GM12891 (cell line): ENCODE measurements at regions not wholly inside any gene's neighbourhood (a gene's known extent, or its start where the extent isn't known, plus 50 kb on each side); places are given as distances from the start of the nearest gene placed in this dataset.

ENCODE experiments used
- POLR2A ChIP-seq: IDR thresholded peaks from 2 replicates; pipeline ENCODE4 v1.6.1; 2011; ENCODE audit warnings: low read depth, low read length, control low read depth
- POLR2AphosphoS5 ChIP-seq: IDR thresholded peaks from 2 replicates; pipeline ENCODE4 v1.6.1; 2011; ENCODE audit warnings: low read depth, low read length, control low read depth
- SPI1 ChIP-seq: IDR thresholded peaks from 2 replicates; pipeline ENCODE4 v1.6.1; 2011; ENCODE audit warnings: low read depth, low read length, control low read depth

DNA sequence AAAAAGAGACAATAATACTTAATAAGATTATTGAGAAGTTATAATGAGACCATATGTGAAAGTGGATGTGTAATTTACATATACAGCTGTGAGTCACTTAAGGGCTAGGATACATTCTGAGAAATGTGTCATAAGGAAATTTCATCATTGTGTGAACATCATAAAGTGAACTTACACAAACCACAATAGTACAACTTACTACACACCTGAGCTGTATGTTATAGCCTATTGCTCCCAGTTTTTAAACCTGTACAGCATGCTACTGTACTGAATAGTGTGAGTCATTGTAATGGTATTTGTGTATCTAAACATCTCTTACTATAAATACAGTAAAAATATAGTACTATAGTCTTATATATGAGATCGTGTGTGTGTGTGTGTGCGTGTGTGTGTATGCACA is 1420.3 kb upstream of the PIK3C3 start:
- no peak for TF ChIP-seq POLR2A
- no peak for TF ChIP-seq POLR2AphosphoS5
- no peak for TF ChIP-seq SPI1
